Activated CD4-positive, alpha-beta T cell treated with anti-CD3 and anti-CD28 coated beads, Interleukin-2, Interleukin-6, amounts not matched to agents 100 ng/mL and 50 ng/mL, durations not matched to agents 16 hours and 8 hours (primary cell): ENCODE measurements at regions not wholly inside any gene's neighbourhood (a gene's known extent, or its start where the extent isn't known, plus 50 kb on each side); places are given as distances from the start of the nearest gene placed in this dataset.
A peak's percentile ranks its signal among the peaks of the same experiment; 100 is the strongest.
"Not testable (repeated sequence)": the region's sequence is repeated elsewhere in the genome, so short reads cannot be mapped to it uniquely, and the experiment has no call there.

Experiments used
- DNase-seq: peaks from one replicate; pipeline ENCODE4 v3.0.0-alpha.2; 2020

GRCh38 chr13:108074429-108074828 lies 140.9 kb downstream of the LIG4 start:
- DNase-seq: not testable (repeated sequence)

- no peak for DNase-seq
Observed at GRCh38 chr13:108070925-108071324, 144.4 kb downstream of the LIG4 start.

- no peak for DNase-seq
Observed at GRCh38 chr13:108070491-108070890, 144.8 kb downstream of the LIG4 start.

GRCh38 chr13:108069521-108070210 lies 145.7 kb downstream of the LIG4 start:
- DNase-seq: no peak

- DNase-seq: not testable (repeated sequence)
Observed at GRCh38 chr13:108064372-108064771, 151.0 kb downstream of the LIG4 start.

- DNase-seq: no peak
Observed at GRCh38 chr13:108060111-108060510, 155.2 kb downstream of the LIG4 start.

- no peak for DNase-seq
Observed at GRCh38 chr13:108056278-108056677, 159.1 kb downstream of the LIG4 start.

GRCh38 chr13:108049211-108049610 lies 166.1 kb downstream of the LIG4 start:
- no peak for DNase-seq

GRCh38 chr13:108044954-108045353 lies 170.4 kb downstream of the LIG4 start:
- DNase-seq: no peak

GRCh38 chr13:108042866-108043265 lies 172.5 kb downstream of the LIG4 start:
- not testable (repeated sequence) for DNase-seq

- DNase-seq: no peak
Observed at GRCh38 chr13:108037348-108037747, 178.0 kb downstream of the LIG4 start.

GRCh38 chr13:108036411-108036932 lies 178.9 kb downstream of the LIG4 start:
- DNase-seq: no peak

GRCh38 chr13:108034909-108035410 lies 180.4 kb downstream of the LIG4 start:
- DNase-seq: peak; percentile 1

GRCh38 chr13:108033800-108034707 lies 181.3 kb downstream of the LIG4 start:
- DNase-seq: no peak

GRCh38 chr13:108031865-108032264 lies 183.5 kb downstream of the LIG4 start:
- no peak for DNase-seq

GRCh38 chr13:108030769-108031168 lies 184.6 kb downstream of the LIG4 start:
- no peak for DNase-seq

- no peak for DNase-seq
Observed at GRCh38 chr13:108026680-108027410, 188.5 kb downstream of the LIG4 start.

GRCh38 chr13:108020027-108020426 lies 195.3 kb downstream of the LIG4 start:
- DNase-seq: no peak

- no peak for DNase-seq
Observed at GRCh38 chr13:108018371-108018870, 196.9 kb downstream of the LIG4 start.

- DNase-seq: no peak
Observed at GRCh38 chr13:108006619-108007018, 208.7 kb downstream of the LIG4 start.

- no peak for DNase-seq
Observed at GRCh38 chr13:108005231-108005630, 210.1 kb downstream of the LIG4 start.

GRCh38 chr13:108003626-108004025 lies 211.7 kb downstream of the LIG4 start:
- DNase-seq: no peak

- DNase-seq: no peak
Observed at GRCh38 chr13:108000998-108001397, 214.3 kb downstream of the LIG4 start.
